ENCODE measurements at regions not wholly inside any gene's neighbourhood (a gene's known extent, or its start where the extent isn't known, plus 50 kb on each side); places are given as distances from the start of the nearest gene placed in this dataset.
"Not testable (repeated sequence)": the region's sequence is repeated elsewhere in the genome, so short reads cannot be mapped to it uniquely, and the experiment has no call there.

DNA sequence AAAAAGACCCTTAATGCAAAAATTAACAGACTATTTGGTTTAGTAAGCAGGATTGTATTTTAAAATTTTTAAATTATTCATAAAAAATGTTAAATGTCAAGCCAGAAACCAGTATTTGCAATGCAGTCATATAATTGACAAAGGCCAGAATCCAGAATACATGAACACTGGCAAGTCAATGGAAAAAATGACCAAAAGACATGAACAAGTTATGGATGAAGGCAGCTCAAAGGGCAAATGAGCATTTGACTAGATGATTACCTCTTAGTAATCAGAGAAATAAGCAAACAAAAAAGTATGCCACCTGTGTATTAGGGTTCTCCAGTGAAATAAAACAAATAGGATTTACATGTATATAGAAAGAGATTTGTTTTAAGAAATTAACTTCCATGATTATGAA, 80.9 kb upstream of the PLGLB2 start:
- FAIRE-seq; H3K79me2 ChIP-seq (ENCODE audit: control insufficient read depth, insufficient read depth, low read length); intact Hi-C loops (cut with micrococcal nuclease); H3K9me1 ChIP-seq (replicated peaks; ENCODE audit: control insufficient read depth, extremely low read depth, insufficient read depth, low read length); H3K27ac ChIP-seq (ENCODE audit: insufficient read depth, low read depth, low read length); CTCF ChIA-PET; H3K9me3 ChIP-seq (replicated peaks; ENCODE audit: control insufficient read depth, insufficient read depth, low read length); H3K4me3 ChIP-seq (replicated peaks in 1 of 3; ENCODE audit: insufficient read depth in 1 of 3, low read depth in 1 of 3, low read length in 3 of 3); H2AFZ ChIP-seq (ENCODE audit: low read depth, low read length); BruUV-seq (replicated peaks); H3K9ac ChIP-seq (replicated peaks; ENCODE audit: extremely low read depth, insufficient read depth, low read length); H3K4me2 ChIP-seq (ENCODE audit: insufficient read depth, low read length); H3K27me3 ChIP-seq (ENCODE audit: control insufficient read depth in 2 of 2, insufficient read depth in 2 of 2, low read length in 2 of 2); POLR2A ChIA-PET; H3K4me1 ChIP-seq (ENCODE audit: control insufficient read depth, extremely low read depth, insufficient read depth, low read length); H3K36me3 ChIP-seq (ENCODE audit: control insufficient read depth in 2 of 2, extremely low read depth in 1 of 2, insufficient read depth in 2 of 2, low read length in 2 of 2); dilution Hi-C loops (cut with MboI; ENCODE audit: extremely low pct_ligation_motif_present, low sequenced_read_pairs); H4K20me1 ChIP-seq (replicated peaks; ENCODE audit: control insufficient read depth, extremely low read depth, insufficient read depth, low read length); DNase-seq (ENCODE audit: low read depth, low spot score): not testable (repeated sequence)

DNA sequence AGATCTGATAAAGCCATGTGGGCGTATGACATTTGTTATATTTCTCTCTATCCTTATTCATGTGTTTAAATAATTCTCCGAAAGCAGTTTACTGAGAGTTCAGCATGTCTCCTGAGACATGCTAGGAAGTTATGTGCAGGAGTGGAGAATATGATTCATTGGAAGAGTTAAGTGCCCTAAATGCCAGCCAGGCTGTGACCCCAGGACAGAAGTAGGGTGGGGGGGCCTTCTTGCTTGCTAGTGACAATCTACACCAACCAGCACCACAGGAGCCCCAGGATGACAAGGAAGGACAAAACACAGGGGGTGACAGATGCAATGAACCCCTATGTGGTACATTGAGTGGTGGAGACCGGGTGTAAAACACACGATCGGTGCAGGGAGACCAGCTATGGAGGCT, 79.5 kb upstream of the PLGLB2 start:
- H2AFZ ChIP-seq (ENCODE audit: low read depth, low read length); H3K9me3 ChIP-seq (replicated peaks; ENCODE audit: control insufficient read depth, insufficient read depth, low read length); DNase-seq (ENCODE audit: low read depth, low spot score); H4K20me1 ChIP-seq (replicated peaks; ENCODE audit: control insufficient read depth, extremely low read depth, insufficient read depth, low read length); intact Hi-C loops (cut with micrococcal nuclease); dilution Hi-C loops (cut with MboI; ENCODE audit: extremely low pct_ligation_motif_present, low sequenced_read_pairs); H3K79me2 ChIP-seq (ENCODE audit: control insufficient read depth, insufficient read depth, low read length); H3K9me1 ChIP-seq (replicated peaks; ENCODE audit: control insufficient read depth, extremely low read depth, insufficient read depth, low read length); H3K9ac ChIP-seq (replicated peaks; ENCODE audit: extremely low read depth, insufficient read depth, low read length); H3K27me3 ChIP-seq (ENCODE audit: control insufficient read depth in 2 of 2, insufficient read depth in 2 of 2, low read length in 2 of 2); H3K27ac ChIP-seq (ENCODE audit: insufficient read depth, low read depth, low read length); H3K4me2 ChIP-seq (ENCODE audit: insufficient read depth, low read length); CTCF ChIA-PET; BruUV-seq (replicated peaks); FAIRE-seq; H3K4me1 ChIP-seq (ENCODE audit: control insufficient read depth, extremely low read depth, insufficient read depth, low read length); H3K4me3 ChIP-seq (replicated peaks in 1 of 3; ENCODE audit: insufficient read depth in 1 of 3, low read depth in 1 of 3, low read length in 3 of 3); POLR2A ChIA-PET; H3K36me3 ChIP-seq (ENCODE audit: control insufficient read depth in 2 of 2, extremely low read depth in 1 of 2, insufficient read depth in 2 of 2, low read length in 2 of 2): not testable (repeated sequence)

DNA sequence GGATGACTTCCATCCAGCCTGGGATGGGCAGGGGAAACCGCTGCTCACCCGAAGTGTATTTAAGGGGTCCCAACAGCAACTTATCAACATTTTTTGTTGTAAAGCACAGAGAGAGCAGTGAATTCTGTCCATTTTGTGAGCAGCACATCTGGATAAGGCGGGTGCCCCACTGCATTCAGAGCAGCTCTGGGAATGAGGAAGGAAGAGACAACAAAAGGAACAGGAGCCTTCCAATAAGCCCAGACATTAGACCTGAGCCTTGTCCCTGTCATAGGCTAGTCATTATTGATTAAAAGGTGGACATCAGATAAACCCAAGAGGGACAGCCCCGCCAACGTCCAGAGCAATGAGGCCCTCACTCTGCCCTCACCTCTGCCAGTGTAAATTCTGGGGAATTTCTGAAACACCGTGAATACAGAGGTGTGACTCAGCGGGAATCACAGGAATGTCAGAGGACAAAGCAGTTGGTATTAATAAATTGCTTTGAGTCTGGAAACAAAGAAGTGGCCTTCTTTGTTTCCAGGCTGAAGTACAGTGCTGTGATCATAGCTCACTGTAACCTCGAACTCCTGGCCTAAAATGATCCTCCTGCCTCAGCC, 78.2 kb upstream of the PLGLB2 start:
- H3K9ac ChIP-seq (replicated peaks; ENCODE audit: extremely low read depth, insufficient read depth, low read length); H3K79me2 ChIP-seq (ENCODE audit: control insufficient read depth, insufficient read depth, low read length); H3K4me2 ChIP-seq (ENCODE audit: insufficient read depth, low read length); H3K9me1 ChIP-seq (replicated peaks; ENCODE audit: control insufficient read depth, extremely low read depth, insufficient read depth, low read length); dilution Hi-C loops (cut with MboI; ENCODE audit: extremely low pct_ligation_motif_present, low sequenced_read_pairs); POLR2A ChIA-PET; H4K20me1 ChIP-seq (replicated peaks; ENCODE audit: control insufficient read depth, extremely low read depth, insufficient read depth, low read length); H3K27me3 ChIP-seq (ENCODE audit: control insufficient read depth in 2 of 2, insufficient read depth in 2 of 2, low read length in 2 of 2); H3K9me3 ChIP-seq (replicated peaks; ENCODE audit: control insufficient read depth, insufficient read depth, low read length); H3K4me1 ChIP-seq (ENCODE audit: control insufficient read depth, extremely low read depth, insufficient read depth, low read length); CTCF ChIA-PET; H3K27ac ChIP-seq (ENCODE audit: insufficient read depth, low read depth, low read length); H3K4me3 ChIP-seq (replicated peaks in 1 of 3; ENCODE audit: insufficient read depth in 1 of 3, low read depth in 1 of 3, low read length in 3 of 3); H2AFZ ChIP-seq (ENCODE audit: low read depth, low read length); DNase-seq (ENCODE audit: low read depth, low spot score); BruUV-seq (replicated peaks); H3K36me3 ChIP-seq (ENCODE audit: control insufficient read depth in 2 of 2, extremely low read depth in 1 of 2, insufficient read depth in 2 of 2, low read length in 2 of 2); intact Hi-C loops (cut with micrococcal nuclease): not testable (repeated sequence)
- FAIRE-seq, result peak; percentile 55

DNA sequence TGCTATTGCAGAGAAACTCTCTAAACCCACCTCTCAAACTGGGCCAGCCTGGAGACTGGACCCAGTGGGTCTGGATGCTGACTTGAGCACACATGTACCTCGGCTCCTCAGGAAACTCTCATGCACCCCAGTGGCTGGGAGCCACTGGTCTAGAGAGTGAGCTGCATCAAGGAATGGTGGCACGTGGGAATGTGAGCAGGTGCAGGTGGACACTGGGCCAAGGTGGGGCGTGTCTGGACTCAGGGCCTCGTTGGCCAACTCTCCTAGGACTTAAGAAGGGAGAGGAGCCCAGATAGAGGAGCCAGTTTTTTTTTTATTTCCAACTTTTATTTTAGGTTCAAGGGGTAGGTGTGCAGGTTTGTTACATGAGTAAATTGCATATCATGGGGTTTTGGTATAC, 75.5 kb upstream of the PLGLB2 start:
- DNase-seq (ENCODE audit: low read depth, low spot score); H3K79me2 ChIP-seq (ENCODE audit: control insufficient read depth, insufficient read depth, low read length); H2AFZ ChIP-seq (ENCODE audit: low read depth, low read length); H3K36me3 ChIP-seq (ENCODE audit: control insufficient read depth in 2 of 2, extremely low read depth in 1 of 2, insufficient read depth in 2 of 2, low read length in 2 of 2); FAIRE-seq; H3K4me2 ChIP-seq (ENCODE audit: insufficient read depth, low read length); H3K4me1 ChIP-seq (ENCODE audit: control insufficient read depth, extremely low read depth, insufficient read depth, low read length); H3K9ac ChIP-seq (replicated peaks; ENCODE audit: extremely low read depth, insufficient read depth, low read length); H3K27me3 ChIP-seq (ENCODE audit: control insufficient read depth in 2 of 2, insufficient read depth in 2 of 2, low read length in 2 of 2); H3K9me1 ChIP-seq (replicated peaks; ENCODE audit: control insufficient read depth, extremely low read depth, insufficient read depth, low read length); dilution Hi-C loops (cut with MboI; ENCODE audit: extremely low pct_ligation_motif_present, low sequenced_read_pairs); CTCF ChIA-PET; POLR2A ChIA-PET; H3K4me3 ChIP-seq (replicated peaks in 1 of 3; ENCODE audit: insufficient read depth in 1 of 3, low read depth in 1 of 3, low read length in 3 of 3); H3K27ac ChIP-seq (ENCODE audit: insufficient read depth, low read depth, low read length); H4K20me1 ChIP-seq (replicated peaks; ENCODE audit: control insufficient read depth, extremely low read depth, insufficient read depth, low read length); intact Hi-C loops (cut with micrococcal nuclease); BruUV-seq (replicated peaks); H3K9me3 ChIP-seq (replicated peaks; ENCODE audit: control insufficient read depth, insufficient read depth, low read length): not testable (repeated sequence)
